Activated CD4-positive, alpha-beta T cell treated with anti-CD3 and anti-CD28 coated beads, Interleukin-2, amount 50 U/mL, for 1 hour (primary cell): ENCODE measurements at regions not wholly inside any gene's neighbourhood (a gene's known extent, or its start where the extent isn't known, plus 50 kb on each side); places are given as distances from the start of the nearest gene placed in this dataset.

ENCODE experiments used
- DNase-seq: peaks from one replicate; pipeline ENCODE4 v3.0.0-alpha.2; 2020

GRCh38 chr13:91292630-91293221 is 54.8 kb upstream of the MIR17HG start:
- DNase-seq: no peak

- no peak for DNase-seq
These were observed 51.6 kb upstream of the MIR17HG start for GRCh38 chr13:91295712-91296410.

DNA sequence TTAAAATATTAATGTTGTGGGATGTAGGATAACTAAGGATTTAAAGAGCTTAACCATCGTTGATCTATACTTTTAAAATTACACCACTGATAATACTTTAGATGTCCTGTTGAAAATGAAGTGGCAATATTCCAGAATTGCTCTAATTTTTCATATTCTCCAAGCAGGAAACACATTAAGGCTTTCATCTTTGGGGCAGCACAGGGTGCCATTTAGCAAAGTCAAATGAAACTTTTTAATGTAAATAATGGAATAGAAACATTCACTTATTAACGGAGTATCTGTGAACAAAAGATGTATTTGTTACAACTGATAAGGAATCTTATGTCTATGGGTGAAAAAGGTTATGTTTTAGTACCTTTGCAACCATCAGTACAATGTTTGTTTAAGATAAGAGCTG is 50.0 kb upstream of the MIR17HG start:
- no peak for DNase-seq
